Hepatic stellate cell (primary cell): ENCODE measurements at regions not wholly inside any gene's neighbourhood (a gene's known extent, or its start where the extent isn't known, plus 50 kb on each side); places are given as distances from the start of the nearest gene placed in this dataset.
"Not testable (repeated sequence)": the region's sequence is repeated elsewhere in the genome, so short reads cannot be mapped to it uniquely, and the experiment has no call there.

Experiments
- DNase-seq: peaks from one replicate; pipeline ENCODE4 v3.0.0; 2011; ENCODE audit warnings: low spot score

DNA sequence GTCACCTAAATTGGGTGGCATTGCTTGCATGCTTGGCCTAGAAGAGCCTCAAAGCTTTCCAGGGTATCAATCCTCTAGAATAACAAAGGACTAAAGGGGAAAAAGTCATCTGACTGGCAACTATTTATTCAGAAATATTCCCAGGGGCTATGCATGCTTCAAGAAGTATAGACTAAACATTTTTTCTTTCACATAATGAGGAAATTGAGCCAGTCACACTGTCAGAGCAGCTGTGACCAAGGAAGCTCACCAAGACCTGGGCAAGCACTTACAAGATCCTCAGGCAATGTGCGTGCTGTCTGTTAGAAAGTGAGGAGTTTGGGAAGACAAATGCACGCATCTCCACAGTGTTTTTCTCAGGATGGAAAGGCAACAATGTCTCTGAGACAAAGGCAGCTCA is 747.2 kb downstream of the DIAPH3 start:
- no peak for DNase-seq

DNA sequence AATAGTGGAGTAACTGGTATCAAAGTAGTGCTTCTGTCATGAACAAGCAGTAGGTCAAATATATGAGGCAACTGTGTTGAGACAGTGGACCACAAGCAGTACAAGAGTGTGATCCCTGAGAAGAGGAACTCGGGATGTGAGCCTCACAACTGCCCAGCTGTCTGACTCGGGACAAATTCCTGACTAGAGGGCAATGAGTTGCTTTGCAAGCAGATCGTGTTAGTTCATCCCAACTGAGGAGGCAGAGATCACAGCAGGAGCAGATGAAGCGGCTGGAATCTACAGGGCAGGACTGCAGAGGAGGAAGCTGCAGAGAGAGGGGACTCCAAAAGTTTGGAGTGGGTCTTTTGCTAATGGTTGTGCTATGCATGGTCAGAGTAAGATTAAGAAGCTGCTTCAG is 741.1 kb downstream of the DIAPH3 start:
- no peak for DNase-seq

GRCh38 chr13:59423708-59424340 is 739.9 kb downstream of the DIAPH3 start:
- no peak for DNase-seq

- DNase-seq = no peak
Observed at GRCh38 chr13:59424661-59425060, 739.1 kb downstream of the DIAPH3 start.

DNA sequence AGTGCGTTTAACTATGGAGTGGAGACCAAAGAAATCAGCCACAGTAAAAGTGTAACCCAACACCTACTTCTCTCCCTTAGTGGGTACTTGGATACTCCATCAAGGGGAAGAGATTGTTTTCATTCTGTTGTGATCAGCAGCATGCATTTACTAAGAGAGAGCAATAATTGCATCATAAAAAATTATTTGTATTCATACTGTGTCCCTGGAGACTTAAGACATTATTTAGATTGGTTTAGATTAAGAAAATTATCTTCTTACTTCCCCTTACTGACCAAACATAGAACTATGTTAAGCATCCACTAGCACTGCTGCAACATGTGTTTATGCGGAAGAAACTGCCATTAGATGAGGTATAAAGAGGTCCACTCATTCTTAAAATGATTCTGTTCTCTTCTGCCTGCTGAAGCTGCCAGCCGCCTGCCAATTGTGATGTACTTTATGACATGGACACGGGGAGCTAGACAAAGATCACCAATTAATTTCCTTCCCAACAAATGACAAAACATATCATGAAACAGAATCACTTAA is 738.5 kb downstream of the DIAPH3 start:
- peak; percentile 16 for DNase-seq

DNA sequence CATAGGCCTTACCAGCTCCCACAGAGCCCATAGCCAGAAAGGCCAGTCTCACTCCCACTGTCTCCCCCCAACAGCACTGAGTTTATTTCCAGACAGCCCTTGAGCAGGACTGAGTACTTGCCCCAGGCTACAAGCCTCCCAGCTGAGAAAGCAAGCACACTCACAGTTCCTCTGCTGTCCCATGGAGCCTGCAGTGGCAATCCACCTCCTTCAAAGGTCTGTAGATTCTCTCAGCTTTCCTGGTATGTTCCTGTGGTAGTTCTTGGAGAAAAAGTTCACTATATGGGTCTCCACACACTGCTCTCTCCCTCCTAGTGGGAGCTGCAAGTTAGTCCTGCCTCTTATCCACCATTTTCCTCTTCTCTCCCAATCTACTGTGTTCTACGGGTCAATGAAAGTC is 728.7 kb downstream of the DIAPH3 start:
- DNase-seq = no peak

- no peak for DNase-seq
Observed at GRCh38 chr13:59437544-59438301, 726.0 kb downstream of the DIAPH3 start.

DNA sequence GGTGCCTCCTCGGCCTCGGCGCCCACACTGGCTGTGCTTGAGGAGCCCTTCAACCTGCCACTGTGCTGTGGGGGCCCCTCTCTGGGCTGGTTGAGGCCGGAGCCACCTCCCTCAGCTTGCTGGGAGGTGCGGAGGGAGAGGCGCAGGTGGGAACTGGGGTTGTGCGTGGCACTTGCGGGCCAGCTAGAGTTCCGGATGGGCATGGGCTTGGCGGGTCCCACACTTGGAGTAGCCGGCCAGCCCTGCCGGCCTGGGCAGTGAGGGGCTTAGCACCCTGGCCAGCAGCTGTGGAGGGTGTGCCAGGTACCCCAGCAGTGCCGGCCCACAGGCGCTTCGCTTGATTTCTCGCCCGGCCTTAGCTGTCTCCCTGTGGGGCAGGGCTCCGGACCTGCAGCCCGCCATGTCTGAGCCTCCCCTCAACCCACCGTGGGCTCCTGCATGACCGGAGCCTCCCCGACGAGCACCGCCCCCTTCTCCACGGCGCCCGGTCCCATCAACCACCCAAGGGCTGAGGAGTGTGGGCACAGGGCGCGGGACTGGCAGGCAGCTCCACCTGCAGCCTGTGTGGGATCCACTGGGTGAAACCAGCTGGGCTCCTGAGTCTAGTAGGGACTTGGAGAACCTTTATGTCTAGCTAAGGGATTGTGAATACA is 723.8 kb downstream of the DIAPH3 start:
- no peak for DNase-seq

- not testable (repeated sequence) for DNase-seq
Observed at GRCh38 chr13:59441068-59441467, 722.7 kb downstream of the DIAPH3 start.

- DNase-seq = no peak
Observed at GRCh38 chr13:59441596-59442280, 722.0 kb downstream of the DIAPH3 start.

GRCh38 chr13:59442461-59442860 is 721.3 kb downstream of the DIAPH3 start:
- no peak for DNase-seq

DNA sequence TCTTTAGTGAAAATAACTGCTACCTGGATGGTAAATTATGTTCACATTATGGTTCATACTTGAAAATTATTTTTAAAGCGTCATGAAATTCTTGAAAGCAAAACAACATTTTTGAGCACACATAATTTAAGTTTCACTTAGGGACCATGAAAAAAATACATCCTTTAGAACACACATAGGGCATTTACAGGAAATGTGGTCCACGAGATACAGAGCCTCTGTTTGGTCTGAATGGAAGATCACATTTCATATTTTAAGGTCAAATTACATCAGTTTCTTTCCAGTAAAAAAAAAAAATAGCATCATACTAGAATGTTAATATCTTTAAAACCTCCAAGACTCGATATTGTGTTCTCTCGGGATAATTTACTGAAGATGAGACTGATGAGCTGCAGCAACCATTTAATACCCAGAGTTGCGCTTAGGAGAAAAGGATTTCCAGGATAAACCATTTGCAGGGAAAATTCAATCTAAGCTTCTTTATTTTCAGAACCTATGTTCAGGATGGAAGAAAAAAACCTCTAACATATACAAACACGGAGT is 720.7 kb downstream of the DIAPH3 start:
- no peak for DNase-seq

GRCh38 chr13:59444210-59444857 is 719.4 kb downstream of the DIAPH3 start:
- no peak for DNase-seq

- no peak for DNase-seq
Observed at GRCh38 chr13:59445812-59446211, 717.9 kb downstream of the DIAPH3 start.

DNA sequence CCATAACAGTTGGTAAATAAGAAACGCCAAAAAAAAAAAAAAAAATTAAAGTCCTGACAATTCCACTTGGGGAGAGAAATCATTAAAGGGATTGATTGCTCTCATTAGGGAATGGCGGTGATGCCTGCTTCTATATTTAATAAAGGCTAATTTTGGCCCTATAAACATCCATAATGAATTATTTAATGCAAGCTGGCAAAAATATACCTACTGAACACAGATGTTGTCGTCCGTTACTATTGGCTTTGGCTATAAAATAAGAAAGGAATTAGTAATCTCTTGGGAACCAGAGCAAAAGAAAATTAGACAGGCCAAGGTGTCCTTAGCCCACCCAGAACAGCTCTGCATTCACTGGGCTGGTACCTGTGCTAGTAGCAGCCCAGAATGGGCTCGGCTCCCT is 717.3 kb downstream of the DIAPH3 start:
- no peak for DNase-seq

- no peak for DNase-seq
Observed at GRCh38 chr13:59447031-59447430, 716.7 kb downstream of the DIAPH3 start.

DNA sequence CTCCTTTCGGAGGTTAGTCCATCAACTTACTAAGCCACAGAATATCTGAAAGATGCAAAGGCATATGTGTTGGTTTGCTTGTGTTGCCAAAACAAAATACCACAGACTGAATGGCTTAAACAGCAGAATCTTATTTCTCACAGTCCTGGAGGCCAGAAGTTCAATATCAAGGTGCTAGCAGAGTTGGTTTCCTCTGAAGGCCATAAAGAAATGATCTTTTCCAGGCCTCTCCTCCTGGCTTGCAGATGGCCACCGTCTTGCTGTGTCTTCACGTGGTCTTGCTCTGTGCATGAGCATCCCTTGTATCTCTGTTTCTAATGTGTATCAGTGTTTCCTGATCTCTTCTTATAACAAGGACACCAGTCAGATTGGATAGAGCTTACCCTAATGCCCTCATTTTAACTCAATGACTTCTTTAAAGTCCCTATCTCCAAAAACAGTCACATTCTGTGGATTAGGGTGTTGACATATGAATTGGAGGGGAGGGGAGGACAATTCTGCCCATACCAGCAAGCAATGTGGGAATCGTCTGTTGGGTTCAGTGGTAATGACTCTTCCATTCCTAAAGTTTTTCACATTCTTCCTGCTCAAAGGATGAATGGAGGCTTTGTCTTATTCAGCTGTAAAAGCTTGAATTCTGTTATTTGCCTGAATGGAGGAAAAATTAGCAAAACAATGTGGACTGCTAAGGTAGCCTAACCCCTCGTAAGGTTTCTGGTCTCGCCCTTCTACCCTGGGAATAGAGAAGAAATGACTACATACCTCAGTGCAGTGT is 715.7 kb downstream of the DIAPH3 start:
- peak; percentile 50 for DNase-seq

DNA sequence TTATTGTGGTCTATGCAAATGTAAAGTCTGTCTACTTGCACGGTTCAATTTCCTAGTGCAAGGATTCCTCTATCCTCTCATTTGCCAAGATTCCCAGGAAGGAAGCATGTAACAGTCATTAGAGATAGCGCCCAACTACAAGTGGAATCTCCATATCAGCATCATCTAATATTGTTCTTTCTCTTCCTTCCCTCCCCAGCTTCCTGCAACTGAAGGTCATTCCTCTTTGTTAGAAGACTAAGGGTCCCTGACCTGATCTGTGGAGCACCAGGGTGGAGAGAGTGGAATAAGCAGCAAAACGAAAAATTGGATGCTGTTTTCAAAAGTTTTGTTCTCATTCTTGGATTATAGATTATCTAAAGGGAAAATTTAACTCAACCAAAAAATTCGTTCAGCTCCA is 714.0 kb downstream of the DIAPH3 start:
- no peak for DNase-seq

DNA sequence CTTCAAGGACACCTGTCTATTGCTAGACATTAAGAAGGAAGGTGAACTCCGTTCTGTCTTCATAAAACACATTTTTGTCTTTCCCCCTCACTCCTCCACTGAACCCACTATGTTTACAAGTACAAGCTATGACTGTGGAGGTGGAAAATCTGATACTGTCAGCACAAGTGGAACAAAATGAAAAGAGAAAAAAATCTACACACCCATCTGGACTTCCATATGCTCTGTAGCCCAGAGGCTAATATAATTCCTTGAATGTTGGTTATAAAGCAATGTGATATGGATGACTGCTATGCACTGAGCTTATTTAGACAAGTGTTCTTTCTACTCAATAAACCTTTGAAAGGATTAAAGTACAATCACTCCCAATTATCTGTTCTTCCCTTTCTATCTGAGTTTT is 713.5 kb downstream of the DIAPH3 start:
- DNase-seq = no peak

DNA sequence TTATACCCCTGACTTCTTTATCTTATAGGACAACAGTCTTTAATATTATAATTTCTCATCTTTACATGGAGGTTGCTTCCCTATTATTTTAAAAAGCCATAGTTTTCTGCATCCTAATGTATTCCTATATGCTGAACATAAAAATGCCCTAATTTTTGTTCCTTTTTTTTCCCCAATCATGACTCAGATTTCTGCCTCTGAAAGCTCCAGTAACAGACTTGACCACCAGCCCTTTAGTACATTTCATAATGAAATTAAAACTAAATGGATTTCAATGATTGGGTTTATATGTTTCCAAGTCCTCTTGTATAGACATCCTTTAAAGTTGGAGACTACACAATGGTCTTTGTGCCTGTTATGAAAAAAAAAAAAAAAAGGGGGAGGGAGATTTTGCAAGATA is 712.5 kb downstream of the DIAPH3 start:
- DNase-seq = no peak
